H1 (cell line): ENCODE measurements at regions not wholly inside any gene's neighbourhood (a gene's known extent, or its start where the extent isn't known, plus 50 kb on each side); places are given as distances from the start of the nearest gene placed in this dataset.

Experiments
- TF ChIP-seq, protein P1 (sequence below): fragments of 300-600 bp; sonication (generic); IDR thresholded peaks from 2 replicates; pipeline ENCODE4 v1.7.1; 2012; ENCODE audit warnings: low read length, moderate library complexity, mild to moderate bottlenecking, inconsistent platforms; ENCODE audit not compliant: insufficient replicate concordance

GRCh38 chr2:17276220-17276619, 242.0 kb downstream of the RAD51AP2 start (continued):
- TF ChIP-seq, protein P1, sequence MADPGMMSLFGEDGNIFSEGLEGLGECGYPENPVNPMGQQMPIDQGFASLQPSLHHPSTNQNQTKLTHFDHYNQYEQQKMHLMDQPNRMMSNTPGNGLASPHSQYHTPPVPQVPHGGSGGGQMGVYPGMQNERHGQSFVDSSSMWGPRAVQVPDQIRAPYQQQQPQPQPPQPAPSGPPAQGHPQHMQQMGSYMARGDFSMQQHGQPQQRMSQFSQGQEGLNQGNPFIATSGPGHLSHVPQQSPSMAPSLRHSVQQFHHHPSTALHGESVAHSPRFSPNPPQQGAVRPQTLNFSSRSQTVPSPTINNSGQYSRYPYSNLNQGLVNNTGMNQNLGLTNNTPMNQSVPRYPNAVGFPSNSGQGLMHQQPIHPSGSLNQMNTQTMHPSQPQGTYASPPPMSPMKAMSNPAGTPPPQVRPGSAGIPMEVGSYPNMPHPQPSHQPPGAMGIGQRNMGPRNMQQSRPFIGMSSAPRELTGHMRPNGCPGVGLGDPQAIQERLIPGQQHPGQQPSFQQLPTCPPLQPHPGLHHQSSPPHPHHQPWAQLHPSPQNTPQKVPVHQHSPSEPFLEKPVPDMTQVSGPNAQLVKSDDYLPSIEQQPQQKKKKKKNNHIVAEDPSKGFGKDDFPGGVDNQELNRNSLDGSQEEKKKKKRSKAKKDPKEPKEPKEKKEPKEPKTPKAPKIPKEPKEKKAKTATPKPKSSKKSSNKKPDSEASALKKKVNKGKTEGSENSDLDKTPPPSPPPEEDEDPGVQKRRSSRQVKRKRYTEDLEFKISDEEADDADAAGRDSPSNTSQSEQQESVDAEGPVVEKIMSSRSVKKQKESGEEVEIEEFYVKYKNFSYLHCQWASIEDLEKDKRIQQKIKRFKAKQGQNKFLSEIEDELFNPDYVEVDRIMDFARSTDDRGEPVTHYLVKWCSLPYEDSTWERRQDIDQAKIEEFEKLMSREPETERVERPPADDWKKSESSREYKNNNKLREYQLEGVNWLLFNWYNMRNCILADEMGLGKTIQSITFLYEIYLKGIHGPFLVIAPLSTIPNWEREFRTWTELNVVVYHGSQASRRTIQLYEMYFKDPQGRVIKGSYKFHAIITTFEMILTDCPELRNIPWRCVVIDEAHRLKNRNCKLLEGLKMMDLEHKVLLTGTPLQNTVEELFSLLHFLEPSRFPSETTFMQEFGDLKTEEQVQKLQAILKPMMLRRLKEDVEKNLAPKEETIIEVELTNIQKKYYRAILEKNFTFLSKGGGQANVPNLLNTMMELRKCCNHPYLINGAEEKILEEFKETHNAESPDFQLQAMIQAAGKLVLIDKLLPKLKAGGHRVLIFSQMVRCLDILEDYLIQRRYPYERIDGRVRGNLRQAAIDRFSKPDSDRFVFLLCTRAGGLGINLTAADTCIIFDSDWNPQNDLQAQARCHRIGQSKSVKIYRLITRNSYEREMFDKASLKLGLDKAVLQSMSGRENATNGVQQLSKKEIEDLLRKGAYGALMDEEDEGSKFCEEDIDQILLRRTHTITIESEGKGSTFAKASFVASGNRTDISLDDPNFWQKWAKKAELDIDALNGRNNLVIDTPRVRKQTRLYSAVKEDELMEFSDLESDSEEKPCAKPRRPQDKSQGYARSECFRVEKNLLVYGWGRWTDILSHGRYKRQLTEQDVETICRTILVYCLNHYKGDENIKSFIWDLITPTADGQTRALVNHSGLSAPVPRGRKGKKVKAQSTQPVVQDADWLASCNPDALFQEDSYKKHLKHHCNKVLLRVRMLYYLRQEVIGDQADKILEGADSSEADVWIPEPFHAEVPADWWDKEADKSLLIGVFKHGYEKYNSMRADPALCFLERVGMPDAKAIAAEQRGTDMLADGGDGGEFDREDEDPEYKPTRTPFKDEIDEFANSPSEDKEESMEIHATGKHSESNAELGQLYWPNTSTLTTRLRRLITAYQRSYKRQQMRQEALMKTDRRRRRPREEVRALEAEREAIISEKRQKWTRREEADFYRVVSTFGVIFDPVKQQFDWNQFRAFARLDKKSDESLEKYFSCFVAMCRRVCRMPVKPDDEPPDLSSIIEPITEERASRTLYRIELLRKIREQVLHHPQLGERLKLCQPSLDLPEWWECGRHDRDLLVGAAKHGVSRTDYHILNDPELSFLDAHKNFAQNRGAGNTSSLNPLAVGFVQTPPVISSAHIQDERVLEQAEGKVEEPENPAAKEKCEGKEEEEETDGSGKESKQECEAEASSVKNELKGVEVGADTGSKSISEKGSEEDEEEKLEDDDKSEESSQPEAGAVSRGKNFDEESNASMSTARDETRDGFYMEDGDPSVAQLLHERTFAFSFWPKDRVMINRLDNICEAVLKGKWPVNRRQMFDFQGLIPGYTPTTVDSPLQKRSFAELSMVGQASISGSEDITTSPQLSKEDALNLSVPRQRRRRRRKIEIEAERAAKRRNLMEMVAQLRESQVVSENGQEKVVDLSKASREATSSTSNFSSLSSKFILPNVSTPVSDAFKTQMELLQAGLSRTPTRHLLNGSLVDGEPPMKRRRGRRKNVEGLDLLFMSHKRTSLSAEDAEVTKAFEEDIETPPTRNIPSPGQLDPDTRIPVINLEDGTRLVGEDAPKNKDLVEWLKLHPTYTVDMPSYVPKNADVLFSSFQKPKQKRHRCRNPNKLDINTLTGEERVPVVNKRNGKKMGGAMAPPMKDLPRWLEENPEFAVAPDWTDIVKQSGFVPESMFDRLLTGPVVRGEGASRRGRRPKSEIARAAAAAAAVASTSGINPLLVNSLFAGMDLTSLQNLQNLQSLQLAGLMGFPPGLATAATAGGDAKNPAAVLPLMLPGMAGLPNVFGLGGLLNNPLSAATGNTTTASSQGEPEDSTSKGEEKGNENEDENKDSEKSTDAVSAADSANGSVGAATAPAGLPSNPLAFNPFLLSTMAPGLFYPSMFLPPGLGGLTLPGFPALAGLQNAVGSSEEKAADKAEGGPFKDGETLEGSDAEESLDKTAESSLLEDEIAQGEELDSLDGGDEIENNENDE: no peak
